Type B pancreatic cell (in vitro differentiated cells): ENCODE measurements at regions not wholly inside any gene's neighbourhood (a gene's known extent, or its start where the extent isn't known, plus 50 kb on each side); places are given as distances from the start of the nearest gene placed in this dataset.

ENCODE experiments used
- DNase-seq: peaks from one replicate; pipeline ENCODE4 v3.0.0; 2021; ENCODE audit warnings: mixed read lengths; ENCODE audit not compliant: unreplicated experiment; ENCODE audit errors: extremely low spot score
- H3K27ac Mint-ChIP-seq: 2 replicates; pipeline ENCODE4 v1.8.0; 2021; ENCODE audit warnings: mild to moderate bottlenecking, mixed read lengths
- H3K27me3 Mint-ChIP-seq: 2 replicates; pipeline ENCODE4 v1.8.0; 2021; ENCODE audit warnings: mixed read lengths
- H3K36me3 Mint-ChIP-seq: 2 replicates; pipeline ENCODE4 v1.8.0; 2021; ENCODE audit warnings: mixed read lengths
- H3K4me1 Mint-ChIP-seq: one replicate; pipeline ENCODE4 v1.8.0; 2021; ENCODE audit warnings: mixed read lengths; ENCODE audit not compliant: unreplicated experiment
- H3K4me3 Mint-ChIP-seq: 2 replicates; pipeline ENCODE4 v1.8.0; 2021; ENCODE audit warnings: mild to moderate bottlenecking, mixed read lengths
- H3K9me3 Mint-ChIP-seq: 2 replicates; pipeline ENCODE4 v1.8.0; 2021; ENCODE audit warnings: mixed read lengths
- TF ChIP-seq, protein P1 (sequence below): fragments of 200-600 bp; sonication (generic); conservative IDR thresholded peaks from 2 replicates; pipeline ENCODE4 v1.5.0; 2021; ENCODE audit warnings: antibody characterized with exemption, mild to moderate bottlenecking

GRCh38 chr2:116915673-116916072, 898.8 kb upstream of the DDX18 start:
- no peak for DNase-seq
- Mint-ChIP-seq H3K27me3 (no peaks in the 10 kb centered on the region), H3K27ac (no peak overlapping the region), H3K4me1 (no peaks in the 10 kb centered on the region), H3K36me3 (no peaks in the 10 kb centered on the region), H3K4me3 (no peak overlapping the region), H3K9me3 (no peaks in the 10 kb centered on the region)
- TF ChIP-seq, protein P1, sequence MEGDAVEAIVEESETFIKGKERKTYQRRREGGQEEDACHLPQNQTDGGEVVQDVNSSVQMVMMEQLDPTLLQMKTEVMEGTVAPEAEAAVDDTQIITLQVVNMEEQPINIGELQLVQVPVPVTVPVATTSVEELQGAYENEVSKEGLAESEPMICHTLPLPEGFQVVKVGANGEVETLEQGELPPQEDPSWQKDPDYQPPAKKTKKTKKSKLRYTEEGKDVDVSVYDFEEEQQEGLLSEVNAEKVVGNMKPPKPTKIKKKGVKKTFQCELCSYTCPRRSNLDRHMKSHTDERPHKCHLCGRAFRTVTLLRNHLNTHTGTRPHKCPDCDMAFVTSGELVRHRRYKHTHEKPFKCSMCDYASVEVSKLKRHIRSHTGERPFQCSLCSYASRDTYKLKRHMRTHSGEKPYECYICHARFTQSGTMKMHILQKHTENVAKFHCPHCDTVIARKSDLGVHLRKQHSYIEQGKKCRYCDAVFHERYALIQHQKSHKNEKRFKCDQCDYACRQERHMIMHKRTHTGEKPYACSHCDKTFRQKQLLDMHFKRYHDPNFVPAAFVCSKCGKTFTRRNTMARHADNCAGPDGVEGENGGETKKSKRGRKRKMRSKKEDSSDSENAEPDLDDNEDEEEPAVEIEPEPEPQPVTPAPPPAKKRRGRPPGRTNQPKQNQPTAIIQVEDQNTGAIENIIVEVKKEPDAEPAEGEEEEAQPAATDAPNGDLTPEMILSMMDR = no peak

DNA sequence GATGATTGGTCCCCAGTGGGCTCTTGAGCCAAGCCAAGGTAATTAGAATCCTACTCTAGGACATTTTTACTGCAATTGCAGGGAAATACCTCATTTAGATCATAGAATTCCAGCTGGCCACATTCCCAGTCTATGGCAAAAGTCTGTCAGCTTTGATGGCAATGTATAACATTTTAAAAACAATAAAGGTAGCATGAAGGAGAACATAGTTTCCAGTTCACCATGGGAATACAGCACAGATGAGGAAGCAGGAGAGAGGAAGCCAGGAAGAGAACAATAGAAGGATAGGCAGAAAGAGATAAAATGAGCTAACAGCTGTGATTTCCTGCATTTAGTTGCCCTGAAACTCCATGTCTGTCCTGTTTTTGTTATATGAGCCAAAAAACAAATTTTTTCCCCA, 897.3 kb upstream of the DDX18 start:
- Mint-ChIP-seq H3K27ac (no peak overlapping the region), H3K4me3 (no peak overlapping the region), H3K27me3 (no peaks in the 10 kb centered on the region), H3K9me3 (no peaks in the 10 kb centered on the region), H3K36me3 (no peaks in the 10 kb centered on the region), H3K4me1 (no peaks in the 10 kb centered on the region)
- no peak for DNase-seq
- TF ChIP-seq, protein P1 = no peak

GRCh38 chr2:116918574-116918973, 895.9 kb upstream of the DDX18 start:
- Mint-ChIP-seq H3K27ac (no peak overlapping the region), H3K4me3 (no peak overlapping the region), H3K9me3 (no peaks in the 10 kb centered on the region), H3K4me1 (no peaks in the 10 kb centered on the region), H3K36me3 (no peaks in the 10 kb centered on the region), H3K27me3 (no peaks in the 10 kb centered on the region)
- no peak for DNase-seq
- TF ChIP-seq, protein P1 = no peak

- no peaks in the 10 kb centered on the region for H3K27me3 Mint-ChIP-seq
- H3K27ac Mint-ChIP-seq = no peak overlapping the region
These were observed 892.1 kb upstream of the DDX18 start for GRCh38 chr2:116922414-116922813.

GRCh38 chr2:116924509-116924908, 890.0 kb upstream of the DDX18 start:
- Mint-ChIP-seq H3K4me1 (no peaks in the 10 kb centered on the region), H3K4me3 (no peak overlapping the region), H3K27ac (no peak overlapping the region), H3K9me3 (no peaks in the 10 kb centered on the region), H3K36me3 (no peaks in the 10 kb centered on the region), H3K27me3 (no peaks in the 10 kb centered on the region)
- TF ChIP-seq, protein P1 = no peak
- no peak for DNase-seq

More at GRCh38 chr2:116922414-116922813, 892.1 kb upstream of the DDX18 start:
- Mint-ChIP-seq H3K9me3 (no peaks in the 10 kb centered on the region), H3K4me1 (no peaks in the 10 kb centered on the region), H3K4me3 (no peak overlapping the region), H3K36me3 (no peaks in the 10 kb centered on the region)
- DNase-seq = no peak
- TF ChIP-seq, protein P1 = no peak
